Activated naive CD8-positive, alpha-beta T cell treated with anti-CD3 and anti-CD28 coated beads, Interleukin-2, amount 10 ng/mL, durations not matched to agents 7 days and 5 days (primary cell): ENCODE measurements at regions not wholly inside any gene's neighbourhood (a gene's known extent, or its start where the extent isn't known, plus 50 kb on each side); places are given as distances from the start of the nearest gene placed in this dataset.

ENCODE experiments used
- ATAC-seq: fragments of 150-1000 bp; cut with Tn5 transposase; one replicate; pipeline ENCODE4 v1.10.0; 2021; ENCODE audit warnings: low read depth, moderate library complexity
- POLR2A ChIA-PET: fragments of 350-600 bp; sonication (Branson Sonifier 250); formaldehyde crosslinking; loops from one replicate; lab custom pipeline; 2021; ENCODE audit warnings: antibody characterized with exemption; lab: Charles Lee
- DNase-seq: peaks from one replicate; pipeline ENCODE4 v3.0.0; 2021
- H3K27ac Mint-ChIP-seq: one replicate; pipeline ENCODE4 v1.8.0; 2022; ENCODE audit warnings: mild to moderate bottlenecking, mixed read lengths
- H3K27me3 Mint-ChIP-seq: one replicate; pipeline ENCODE4 v1.8.0; 2022; ENCODE audit warnings: mild to moderate bottlenecking, moderate library complexity, mixed read lengths
- H3K36me3 Mint-ChIP-seq: one replicate; pipeline ENCODE4 v1.8.0; 2021; ENCODE audit warnings: mild to moderate bottlenecking, mixed read lengths
- H3K4me1 Mint-ChIP-seq: one replicate; pipeline ENCODE4 v1.8.0; 2021; ENCODE audit warnings: mixed read lengths
- H3K4me3 Mint-ChIP-seq: one replicate; pipeline ENCODE4 v1.8.0; 2022; ENCODE audit warnings: mild to moderate bottlenecking, moderate library complexity, mixed read lengths
- H3K9me3 Mint-ChIP-seq: one replicate; pipeline ENCODE4 v1.8.0; 2021; ENCODE audit warnings: mixed read lengths

- no peak overlapping the region for H3K4me3 Mint-ChIP-seq
- POLR2A ChIA-PET, result no interaction called here
- no peaks in the 10 kb centered on the region for H3K9me3 Mint-ChIP-seq
- ATAC-seq, result no peak
- no peaks in the 10 kb centered on the region for H3K27me3 Mint-ChIP-seq
- no peak for DNase-seq
- H3K36me3 Mint-ChIP-seq, result no peaks in the 10 kb centered on the region
- no peaks in the 10 kb centered on the region for H3K4me1 Mint-ChIP-seq
- no peak overlapping the region for H3K27ac Mint-ChIP-seq
Measured at GRCh38 chr5:145243016-145243415, 592.1 kb downstream of the PRELID2 start.

- Mint-ChIP-seq H3K4me3 (no peak overlapping the region), H3K27me3 (no peaks in the 10 kb centered on the region), H3K9me3 (no peaks in the 10 kb centered on the region), H3K27ac (no peak overlapping the region), H3K36me3 (no peaks in the 10 kb centered on the region), H3K4me1 (no peaks in the 10 kb centered on the region)
- POLR2A ChIA-PET, result no interaction called here
- DNase-seq (no peak), ATAC-seq (no peak)
Measured at GRCh38 chr5:145242551-145242950, 592.6 kb downstream of the PRELID2 start.

- DNase-seq, result no peak
- no peaks in the 10 kb centered on the region for H3K27me3 Mint-ChIP-seq
- H3K4me1 Mint-ChIP-seq, result no peaks in the 10 kb centered on the region
- no peak overlapping the region for H3K4me3 Mint-ChIP-seq
- ATAC-seq, result no peak
- POLR2A ChIA-PET, result no interaction called here
- no peak overlapping the region for H3K27ac Mint-ChIP-seq
- H3K9me3 Mint-ChIP-seq, result no peaks in the 10 kb centered on the region
- H3K36me3 Mint-ChIP-seq, result no peaks in the 10 kb centered on the region
Measured at GRCh38 chr5:145237843-145238242, 597.3 kb downstream of the PRELID2 start.

- Mint-ChIP-seq H3K4me3 (no peak overlapping the region), H3K27me3 (no peaks in the 10 kb centered on the region), H3K27ac (no peak overlapping the region), H3K36me3 (no peaks in the 10 kb centered on the region), H3K4me1 (no peaks in the 10 kb centered on the region), H3K9me3 (no peaks in the 10 kb centered on the region)
- POLR2A ChIA-PET, result no interaction called here
- DNase-seq (no peak), ATAC-seq (no peak)
Measured at GRCh38 chr5:145236983-145237382, 598.2 kb downstream of the PRELID2 start.

GRCh38 chr5:145236127-145236526, 599.0 kb downstream of the PRELID2 start:
- POLR2A ChIA-PET, result no interaction called here
- H3K4me1 Mint-ChIP-seq, result no peaks in the 10 kb centered on the region

GRCh38 chr5:145233461-145233860, 601.7 kb downstream of the PRELID2 start:
- ATAC-seq (no peak), DNase-seq (no peak)
- H3K27ac Mint-ChIP-seq, result no peak overlapping the region
- H3K36me3 Mint-ChIP-seq, result no peaks in the 10 kb centered on the region
- H3K4me1 Mint-ChIP-seq, result no peaks in the 10 kb centered on the region
- POLR2A ChIA-PET, result no interaction called here
- no peaks in the 10 kb centered on the region for H3K9me3 Mint-ChIP-seq
- H3K4me3 Mint-ChIP-seq, result no peak overlapping the region
- H3K27me3 Mint-ChIP-seq, result no peaks in the 10 kb centered on the region

More at GRCh38 chr5:145236127-145236526, 599.0 kb downstream of the PRELID2 start:
- H3K36me3 Mint-ChIP-seq, result no peaks in the 10 kb centered on the region
- DNase-seq (no peak), ATAC-seq (no peak)
- H3K9me3 Mint-ChIP-seq, result no peaks in the 10 kb centered on the region
- no peak overlapping the region for H3K27ac Mint-ChIP-seq
- no peak overlapping the region for H3K4me3 Mint-ChIP-seq
- no peaks in the 10 kb centered on the region for H3K27me3 Mint-ChIP-seq

- no peak for ATAC-seq
- DNase-seq, result no peak
- no peaks in the 10 kb centered on the region for H3K36me3 Mint-ChIP-seq
- H3K27me3 Mint-ChIP-seq, result no peaks in the 10 kb centered on the region
- H3K9me3 Mint-ChIP-seq, result no peaks in the 10 kb centered on the region
- no peaks in the 10 kb centered on the region for H3K4me1 Mint-ChIP-seq
- POLR2A ChIA-PET, result no interaction called here
- H3K27ac Mint-ChIP-seq, result no peak overlapping the region
- no peak overlapping the region for H3K4me3 Mint-ChIP-seq
Measured at GRCh38 chr5:145230781-145231180, 604.4 kb downstream of the PRELID2 start.

GRCh38 chr5:145228564-145228963, 606.6 kb downstream of the PRELID2 start:
- Mint-ChIP-seq H3K27me3 (no peaks in the 10 kb centered on the region), H3K27ac (no peak overlapping the region), H3K4me3 (no peak overlapping the region), H3K36me3 (no peaks in the 10 kb centered on the region), H3K9me3 (no peaks in the 10 kb centered on the region), H3K4me1 (no peaks in the 10 kb centered on the region)
- ATAC-seq (no peak), DNase-seq (no peak)
- POLR2A ChIA-PET, result no interaction called here

- no peak for ATAC-seq
- DNase-seq, result no peak
- Mint-ChIP-seq H3K27ac (no peak overlapping the region), H3K4me3 (no peak overlapping the region), H3K4me1 (no peaks in the 10 kb centered on the region), H3K36me3 (no peaks in the 10 kb centered on the region), H3K27me3 (no peaks in the 10 kb centered on the region), H3K9me3 (no peaks in the 10 kb centered on the region)
- POLR2A ChIA-PET, result no interaction called here
Measured at GRCh38 chr5:145227881-145228280, 607.3 kb downstream of the PRELID2 start.

GRCh38 chr5:145226726-145227125, 608.4 kb downstream of the PRELID2 start:
- H3K27ac Mint-ChIP-seq, result no peak overlapping the region
- H3K36me3 Mint-ChIP-seq, result no peaks in the 10 kb centered on the region
- POLR2A ChIA-PET, result no interaction called here
- DNase-seq (no peak), ATAC-seq (no peak)
- no peaks in the 10 kb centered on the region for H3K9me3 Mint-ChIP-seq
- H3K4me3 Mint-ChIP-seq, result no peak overlapping the region
- no peaks in the 10 kb centered on the region for H3K27me3 Mint-ChIP-seq
- H3K4me1 Mint-ChIP-seq, result no peaks in the 10 kb centered on the region

- DNase-seq, result no peak
- H3K4me3 Mint-ChIP-seq, result no peak overlapping the region
- no peak overlapping the region for H3K27ac Mint-ChIP-seq
- H3K9me3 Mint-ChIP-seq, result no peaks in the 10 kb centered on the region
- no peak for ATAC-seq
- POLR2A ChIA-PET, result no interaction called here
- H3K27me3 Mint-ChIP-seq, result no peaks in the 10 kb centered on the region
- H3K36me3 Mint-ChIP-seq, result no peaks in the 10 kb centered on the region
- no peaks in the 10 kb centered on the region for H3K4me1 Mint-ChIP-seq
Measured at GRCh38 chr5:145225529-145225928, 609.6 kb downstream of the PRELID2 start.

GRCh38 chr5:145223582-145223981, 611.6 kb downstream of the PRELID2 start:
- POLR2A ChIA-PET, result no interaction called here
- Mint-ChIP-seq H3K9me3 (no peaks in the 10 kb centered on the region), H3K27ac (no peak overlapping the region), H3K27me3 (no peaks in the 10 kb centered on the region), H3K4me1 (no peaks in the 10 kb centered on the region), H3K4me3 (no peak overlapping the region), H3K36me3 (no peaks in the 10 kb centered on the region)
- DNase-seq (no peak), ATAC-seq (no peak)

GRCh38 chr5:145222622-145223021, 612.5 kb downstream of the PRELID2 start:
- H3K4me1 Mint-ChIP-seq, result no peaks in the 10 kb centered on the region
- no peaks in the 10 kb centered on the region for H3K36me3 Mint-ChIP-seq
- no peaks in the 10 kb centered on the region for H3K9me3 Mint-ChIP-seq
- no peak for ATAC-seq
- no peaks in the 10 kb centered on the region for H3K27me3 Mint-ChIP-seq
- H3K27ac Mint-ChIP-seq, result no peak overlapping the region
- H3K4me3 Mint-ChIP-seq, result no peak overlapping the region
- DNase-seq, result no peak
- POLR2A ChIA-PET, result no interaction called here

GRCh38 chr5:145221416-145221815, 613.7 kb downstream of the PRELID2 start:
- ATAC-seq (no peak), DNase-seq (no peak)
- POLR2A ChIA-PET, result no interaction called here
- Mint-ChIP-seq H3K4me3 (no peak overlapping the region), H3K27ac (no peak overlapping the region), H3K27me3 (no peaks in the 10 kb centered on the region), H3K4me1 (no peaks in the 10 kb centered on the region), H3K9me3 (no peaks in the 10 kb centered on the region), H3K36me3 (no peaks in the 10 kb centered on the region)

GRCh38 chr5:145220481-145220880, 614.7 kb downstream of the PRELID2 start:
- ATAC-seq, result no peak
- H3K36me3 Mint-ChIP-seq, result no peaks in the 10 kb centered on the region
- H3K9me3 Mint-ChIP-seq, result no peaks in the 10 kb centered on the region
- no peaks in the 10 kb centered on the region for H3K27me3 Mint-ChIP-seq
- POLR2A ChIA-PET, result no interaction called here
- H3K4me3 Mint-ChIP-seq, result no peak overlapping the region
- no peak overlapping the region for H3K27ac Mint-ChIP-seq
- no peaks in the 10 kb centered on the region for H3K4me1 Mint-ChIP-seq
- DNase-seq, result no peak
